OCI-LY3 (cell line): ENCODE measurements at regions not wholly inside any gene's neighbourhood (a gene's known extent, or its start where the extent isn't known, plus 50 kb on each side); places are given as distances from the start of the nearest gene placed in this dataset.

Source experiments
- EZH2phosphoT487 ChIP-seq: fragments of 200-600 bp; shearing (Covaris generic); IDR thresholded peaks from 2 replicates; pipeline ENCODE4 v1.6.1; 2018; ENCODE audit warnings: antibody characterized with exemption, mixed run types, low read depth
- TF ChIP-seq, protein P1 (sequence below): fragments of 200-600, 300-600 bp; sonication (generic); IDR thresholded peaks from 2 replicates; pipeline ENCODE4 v1.5.1; 2014; ENCODE audit warnings: antibody characterized with exemption, low read length, low read depth

DNA sequence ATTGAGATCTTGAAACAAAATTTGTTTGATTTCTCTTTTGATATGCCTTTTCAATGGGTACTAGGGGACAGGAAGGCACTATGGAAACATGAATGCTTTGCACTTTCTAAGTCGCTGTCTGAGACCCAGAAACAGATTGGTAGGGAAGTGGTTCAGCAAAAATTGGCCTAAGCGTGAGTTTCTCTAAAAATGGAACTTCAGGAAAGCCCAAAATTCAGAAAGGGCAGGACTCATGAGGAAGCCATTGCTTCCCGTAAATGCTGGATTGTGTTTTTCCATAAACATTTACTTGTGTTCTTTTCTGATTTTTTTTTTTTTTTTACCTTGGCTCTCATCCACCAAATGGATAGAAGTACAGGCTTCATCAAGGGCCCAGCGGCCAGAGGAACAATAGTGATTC lies 123.7 kb upstream of the ATP1B1 start:
- TF ChIP-seq, protein P1, sequence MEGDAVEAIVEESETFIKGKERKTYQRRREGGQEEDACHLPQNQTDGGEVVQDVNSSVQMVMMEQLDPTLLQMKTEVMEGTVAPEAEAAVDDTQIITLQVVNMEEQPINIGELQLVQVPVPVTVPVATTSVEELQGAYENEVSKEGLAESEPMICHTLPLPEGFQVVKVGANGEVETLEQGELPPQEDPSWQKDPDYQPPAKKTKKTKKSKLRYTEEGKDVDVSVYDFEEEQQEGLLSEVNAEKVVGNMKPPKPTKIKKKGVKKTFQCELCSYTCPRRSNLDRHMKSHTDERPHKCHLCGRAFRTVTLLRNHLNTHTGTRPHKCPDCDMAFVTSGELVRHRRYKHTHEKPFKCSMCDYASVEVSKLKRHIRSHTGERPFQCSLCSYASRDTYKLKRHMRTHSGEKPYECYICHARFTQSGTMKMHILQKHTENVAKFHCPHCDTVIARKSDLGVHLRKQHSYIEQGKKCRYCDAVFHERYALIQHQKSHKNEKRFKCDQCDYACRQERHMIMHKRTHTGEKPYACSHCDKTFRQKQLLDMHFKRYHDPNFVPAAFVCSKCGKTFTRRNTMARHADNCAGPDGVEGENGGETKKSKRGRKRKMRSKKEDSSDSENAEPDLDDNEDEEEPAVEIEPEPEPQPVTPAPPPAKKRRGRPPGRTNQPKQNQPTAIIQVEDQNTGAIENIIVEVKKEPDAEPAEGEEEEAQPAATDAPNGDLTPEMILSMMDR, result no peak
- no peak for TF ChIP-seq EZH2phosphoT487
